Spleen (tissue), 7 donors: ENCODE measurements at regions not wholly inside any gene's neighbourhood (a gene's known extent, or its start where the extent isn't known, plus 50 kb on each side); places are given as distances from the start of the nearest gene placed in this dataset.

ENCODE experiments used
- CTCF ChIP-seq, 11 experiments: fragments of 200-600 bp in 7 of 11; fragments of 450-650 bp in 4 of 11; sonication (generic) in 4 of 11; IDR thresholded peaks in 8 of 11; conservative IDR thresholded peaks in 3 of 11; 1 replicate in 7 of 11; 2 replicates in 4 of 11; pipeline versions ENCODE4 v1.4.0 to v1.8.0; 2016 to 2021; ENCODE audit warnings: antibody characterized with exemption in 11 of 11, inconsistent platforms in 4 of 11, mild to moderate bottlenecking in 1 of 11
- POLR2AphosphoS5 ChIP-seq, 3 donors: sonication (generic); formaldehyde crosslinking; IDR thresholded peaks; one replicate each; pipeline ENCODE4 v1.5.1; 2017; ENCODE audit warnings: antibody characterized with exemption in 3 of 3
- donor health status: DM: no; HTN: no; CAD: no; lungs with moderate emphysema.
- donor health status: DM: no; HTN: no; CAD: no.
- donor health status: DM: no; HTN: no; CAD: no.

- TF ChIP-seq CTCF (IDR thresholded peaks at IDR 0.05 in 8 of 11, conservative IDR thresholded peaks at IDR 0.05 in 3 of 11), result no peak
- no peak for TF ChIP-seq POLR2AphosphoS5 (IDR thresholded peaks at IDR 0.05)
Measured at GRCh38 chr20:17138237-17138636, 88.6 kb upstream of the PCSK2 start.
